ENCODE measurements at regions not wholly inside any gene's neighbourhood (a gene's known extent, or its start where the extent isn't known, plus 50 kb on each side); places are given as distances from the start of the nearest gene placed in this dataset.

DNA sequence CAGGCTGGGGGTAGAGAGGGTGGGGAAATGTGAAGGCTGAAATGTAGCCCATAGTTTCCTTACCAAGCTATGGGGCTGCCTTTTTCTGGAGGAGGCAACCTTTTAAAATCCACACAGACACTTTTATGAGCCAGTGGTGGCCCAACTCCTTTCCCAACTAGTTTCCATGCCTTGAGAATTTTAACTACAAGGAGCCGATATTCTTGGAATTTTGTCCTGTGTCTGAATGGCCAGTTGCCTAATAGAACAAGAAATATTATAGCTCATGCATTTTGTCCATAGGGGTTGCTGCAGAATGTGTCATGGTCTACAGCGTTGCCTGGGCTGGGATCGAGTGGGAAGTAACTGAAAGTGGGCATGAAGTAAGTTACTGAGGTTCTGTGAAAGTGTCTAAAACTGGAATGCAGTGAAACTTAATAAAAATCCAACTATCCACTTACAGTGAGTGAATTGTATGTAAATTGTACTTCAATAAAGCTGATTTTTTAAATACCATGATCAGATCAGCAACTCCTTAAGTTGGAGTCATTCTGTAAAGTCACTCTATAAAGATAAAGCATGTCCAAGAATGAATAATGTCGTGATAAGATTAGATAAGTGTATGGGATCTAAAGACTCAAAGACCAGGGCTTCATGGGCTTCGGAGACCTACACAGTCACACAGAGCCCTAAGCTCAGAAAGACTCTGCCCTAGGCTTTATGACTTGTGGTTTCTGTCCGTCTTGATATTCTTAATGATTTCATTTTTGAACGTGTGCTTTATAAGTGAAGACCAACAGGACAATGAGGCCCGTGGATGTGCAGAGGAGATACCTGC, 122.6 kb upstream of the FNDC3A start:
- no peak for TF ChIP-seq POLR2A (IDR thresholded peaks at IDR 0.05)
- TF ChIP-seq, protein P1, sequence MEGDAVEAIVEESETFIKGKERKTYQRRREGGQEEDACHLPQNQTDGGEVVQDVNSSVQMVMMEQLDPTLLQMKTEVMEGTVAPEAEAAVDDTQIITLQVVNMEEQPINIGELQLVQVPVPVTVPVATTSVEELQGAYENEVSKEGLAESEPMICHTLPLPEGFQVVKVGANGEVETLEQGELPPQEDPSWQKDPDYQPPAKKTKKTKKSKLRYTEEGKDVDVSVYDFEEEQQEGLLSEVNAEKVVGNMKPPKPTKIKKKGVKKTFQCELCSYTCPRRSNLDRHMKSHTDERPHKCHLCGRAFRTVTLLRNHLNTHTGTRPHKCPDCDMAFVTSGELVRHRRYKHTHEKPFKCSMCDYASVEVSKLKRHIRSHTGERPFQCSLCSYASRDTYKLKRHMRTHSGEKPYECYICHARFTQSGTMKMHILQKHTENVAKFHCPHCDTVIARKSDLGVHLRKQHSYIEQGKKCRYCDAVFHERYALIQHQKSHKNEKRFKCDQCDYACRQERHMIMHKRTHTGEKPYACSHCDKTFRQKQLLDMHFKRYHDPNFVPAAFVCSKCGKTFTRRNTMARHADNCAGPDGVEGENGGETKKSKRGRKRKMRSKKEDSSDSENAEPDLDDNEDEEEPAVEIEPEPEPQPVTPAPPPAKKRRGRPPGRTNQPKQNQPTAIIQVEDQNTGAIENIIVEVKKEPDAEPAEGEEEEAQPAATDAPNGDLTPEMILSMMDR (IDR thresholded peaks at IDR 0.05), result no peak

All from uterus (tissue), 2 donors.